ENCODE measurements at regions not wholly inside any gene's neighbourhood (a gene's known extent, or its start where the extent isn't known, plus 50 kb on each side); places are given as distances from the start of the nearest gene placed in this dataset.

DNA sequence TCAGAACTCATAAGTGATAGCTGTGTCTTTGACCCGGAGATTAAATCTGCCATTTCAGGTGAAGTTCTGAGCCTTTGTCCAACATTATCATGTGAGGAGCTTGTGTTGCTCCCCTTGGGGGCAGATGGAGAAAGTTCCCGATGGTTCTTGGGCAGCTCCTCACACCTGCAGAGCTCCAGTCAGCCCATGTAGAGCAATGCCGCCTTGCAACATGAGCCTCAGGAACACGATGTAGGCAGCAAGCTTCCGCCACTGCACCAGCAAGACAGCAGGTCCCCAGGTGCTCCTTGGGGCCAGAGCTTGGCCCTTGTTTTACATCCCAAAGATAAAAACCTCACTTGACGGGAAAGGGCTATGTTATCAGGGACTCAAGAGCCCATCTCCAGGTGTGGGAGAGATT, 292.7 kb downstream of the IRX1 start:
- peaks cover 0 to 4% of the 10 kb centered on the region in 2 donors for H3K4me1 Mint-ChIP-seq (ENCODE audit: low read depth in 2 of 2)
- no peak for ATAC-seq (replicated peaks)
- H3K27ac Mint-ChIP-seq, result no peak overlapping the region
- H3K27me3 Mint-ChIP-seq, result no peaks in the 10 kb centered on the region
- peaks cover under 1 to 8% of the 10 kb centered on the region in 2 donors for H3K9me3 Mint-ChIP-seq
- H3K36me3 Mint-ChIP-seq (ENCODE audit: insufficient read depth), result no peaks in the 10 kb centered on the region
- no peak overlapping the region for H3K4me3 Mint-ChIP-seq
- DNase-seq, result no peak

DNA sequence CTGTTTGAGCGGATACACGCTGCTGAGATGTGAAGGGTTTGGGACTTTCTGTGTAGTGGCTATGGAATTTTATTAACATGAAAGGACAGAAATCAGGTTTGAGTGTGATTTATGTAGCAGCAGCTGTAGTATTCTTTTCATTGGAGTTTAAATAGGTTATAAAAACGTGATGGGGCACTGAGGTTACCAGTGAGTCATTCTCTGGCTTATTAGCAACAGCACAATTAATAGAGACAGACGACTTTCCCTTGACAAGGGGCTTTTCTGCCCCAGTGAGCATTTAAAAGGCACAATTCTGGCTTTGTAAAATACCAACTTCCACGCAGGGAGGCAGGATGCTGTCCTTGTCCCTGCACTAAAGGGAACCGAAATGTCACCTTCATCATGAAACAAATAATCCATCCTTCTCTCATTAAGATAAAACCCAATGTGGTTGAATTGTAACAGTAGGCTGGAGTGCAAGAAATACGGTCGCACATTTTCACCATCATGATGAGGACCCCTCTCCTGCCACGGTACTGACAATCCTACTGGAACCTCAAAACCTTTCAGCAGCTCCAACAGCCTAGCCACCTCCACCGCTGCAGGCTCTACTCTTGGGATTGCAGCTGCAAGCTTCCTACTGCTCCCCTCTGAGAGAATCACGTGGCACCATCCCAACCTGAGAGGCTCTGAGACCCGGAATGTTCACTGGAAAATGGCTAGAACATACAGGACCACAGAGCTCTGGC, 293.9 kb downstream of the IRX1 start:
- Mint-ChIP-seq H3K27ac (no peak overlapping the region), H3K4me1 (ENCODE audit: low read depth in 2 of 2) (peaks cover 0 to 4% of the 10 kb centered on the region in 2 donors), H3K4me3 (no peak overlapping the region), H3K27me3 (no peaks in the 10 kb centered on the region), H3K36me3 (ENCODE audit: insufficient read depth) (no peaks in the 10 kb centered on the region), H3K9me3 (peaks cover 4 to 14% of the 10 kb centered on the region in 2 donors)
- ATAC-seq (replicated peaks) (no peak), DNase-seq (no peak)

DNA sequence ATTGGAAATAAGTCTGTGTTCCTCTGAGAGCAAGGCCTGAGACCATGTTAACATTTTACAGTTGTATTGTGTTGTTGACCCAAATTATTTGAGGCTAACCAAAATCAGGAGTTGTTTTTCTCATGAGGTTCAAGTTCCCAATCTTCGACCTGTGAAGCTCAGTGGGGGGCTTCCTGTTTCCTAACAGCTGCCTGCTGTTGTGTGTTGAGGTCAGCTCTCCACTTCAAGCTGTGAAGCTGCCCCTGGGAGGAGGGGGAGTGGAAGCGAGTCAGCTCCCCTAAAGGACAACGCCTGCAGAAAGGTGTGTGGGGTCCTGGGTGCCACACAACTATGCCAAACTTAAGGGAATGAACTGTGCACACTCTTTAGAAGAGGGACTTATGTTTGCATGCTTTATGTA, 295.5 kb downstream of the IRX1 start:
- DNase-seq, result no peak
- Mint-ChIP-seq H3K36me3 (ENCODE audit: insufficient read depth) (no peaks in the 10 kb centered on the region), H3K27me3 (no peaks in the 10 kb centered on the region), H3K27ac (no peak overlapping the region), H3K4me1 (ENCODE audit: low read depth in 2 of 2) (peaks cover 0 to 4% of the 10 kb centered on the region in 2 donors), H3K9me3 (peaks cover 6 to 14% of the 10 kb centered on the region in 2 donors), H3K4me3 (no peak overlapping the region)
- ATAC-seq (replicated peaks), result no peak

DNA sequence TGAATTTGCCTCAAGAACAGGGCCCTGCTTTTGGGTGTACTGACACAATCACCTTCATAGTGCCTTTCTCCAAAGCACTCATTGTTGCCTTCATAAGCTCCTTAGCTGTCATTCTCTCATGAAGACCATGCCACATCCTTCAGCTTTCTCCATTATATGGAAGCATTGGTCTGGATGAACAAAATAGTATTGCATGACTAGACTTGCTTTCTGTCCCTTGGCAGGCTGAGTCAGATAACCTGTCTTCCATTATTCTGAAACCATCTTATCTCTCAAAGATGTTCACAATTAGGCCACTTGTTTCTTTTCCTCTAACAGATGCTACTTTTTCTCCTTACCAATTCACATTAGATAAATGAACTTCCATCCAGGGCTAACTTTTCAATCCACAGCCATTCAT, 297.9 kb downstream of the IRX1 start:
- no peaks in the 10 kb centered on the region for H3K27me3 Mint-ChIP-seq
- H3K27ac Mint-ChIP-seq, result no peak overlapping the region
- no peaks in the 10 kb centered on the region for H3K36me3 Mint-ChIP-seq (ENCODE audit: insufficient read depth)
- DNase-seq (no peak), ATAC-seq (replicated peaks) (no peak)
- peaks cover 6 to 14% of the 10 kb centered on the region in 2 donors for H3K9me3 Mint-ChIP-seq
- H3K4me1 Mint-ChIP-seq (ENCODE audit: low read depth in 2 of 2), result peaks cover 0 to 1% of the 10 kb centered on the region in 2 donors
- no peak overlapping the region for H3K4me3 Mint-ChIP-seq

DNA sequence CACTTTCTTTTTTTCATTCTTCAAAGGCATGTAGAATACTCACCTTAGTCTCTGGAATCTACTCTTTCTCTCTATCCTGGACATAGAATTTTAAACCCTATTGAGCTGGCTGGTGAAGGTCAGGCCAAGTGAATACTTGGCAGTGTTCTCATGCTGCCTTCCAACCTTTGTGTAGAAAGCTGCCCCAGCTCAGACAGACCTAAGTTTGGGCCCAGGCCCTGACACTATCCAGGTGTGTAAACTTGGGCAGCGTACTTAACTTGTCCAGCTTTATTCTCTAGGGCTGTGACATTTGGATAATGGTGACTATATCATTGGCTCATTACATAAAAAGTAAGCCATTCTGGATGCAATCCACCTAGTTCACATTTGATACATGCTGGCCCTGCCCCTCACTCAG, 298.3 kb downstream of the IRX1 start:
- Mint-ChIP-seq H3K9me3 (peaks cover 6 to 14% of the 10 kb centered on the region in 2 donors), H3K27me3 (no peaks in the 10 kb centered on the region), H3K36me3 (ENCODE audit: insufficient read depth) (no peaks in the 10 kb centered on the region), H3K4me3 (no peak overlapping the region), H3K27ac (no peak overlapping the region), H3K4me1 (ENCODE audit: low read depth in 2 of 2) (peaks cover 0 to 1% of the 10 kb centered on the region in 2 donors)
- DNase-seq, result no peak
- no peak for ATAC-seq (replicated peaks)

DNA sequence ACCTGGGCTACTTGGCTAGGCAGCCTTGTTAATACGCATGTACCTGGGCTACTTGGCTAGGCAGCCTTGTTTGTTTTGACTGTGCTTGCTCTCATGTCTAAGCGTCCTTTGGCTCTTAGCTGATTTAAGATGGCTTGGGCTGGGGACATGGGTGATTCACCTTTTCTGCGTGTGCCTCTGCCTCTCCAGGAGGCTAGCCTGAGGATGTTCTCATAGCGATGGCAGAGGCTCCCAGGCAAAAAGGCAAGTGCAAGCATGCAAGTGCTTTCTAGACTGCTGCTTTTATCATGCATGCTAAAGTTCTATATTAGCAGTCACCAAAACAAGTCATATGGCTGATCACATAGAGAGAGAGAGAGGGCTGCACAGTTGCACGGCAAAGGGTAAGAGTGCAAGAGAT, 300.5 kb downstream of the IRX1 start:
- DNase-seq (no peak), ATAC-seq (replicated peaks) (no peak)
- H3K9me3 Mint-ChIP-seq, result peaks cover 8 to 11% of the 10 kb centered on the region in 2 donors
- H3K27ac Mint-ChIP-seq, result no peak overlapping the region
- no peaks in the 10 kb centered on the region for H3K4me1 Mint-ChIP-seq (ENCODE audit: low read depth in 2 of 2)
- no peak overlapping the region for H3K4me3 Mint-ChIP-seq
- no peaks in the 10 kb centered on the region for H3K27me3 Mint-ChIP-seq
- H3K36me3 Mint-ChIP-seq (ENCODE audit: insufficient read depth), result no peaks in the 10 kb centered on the region

DNA sequence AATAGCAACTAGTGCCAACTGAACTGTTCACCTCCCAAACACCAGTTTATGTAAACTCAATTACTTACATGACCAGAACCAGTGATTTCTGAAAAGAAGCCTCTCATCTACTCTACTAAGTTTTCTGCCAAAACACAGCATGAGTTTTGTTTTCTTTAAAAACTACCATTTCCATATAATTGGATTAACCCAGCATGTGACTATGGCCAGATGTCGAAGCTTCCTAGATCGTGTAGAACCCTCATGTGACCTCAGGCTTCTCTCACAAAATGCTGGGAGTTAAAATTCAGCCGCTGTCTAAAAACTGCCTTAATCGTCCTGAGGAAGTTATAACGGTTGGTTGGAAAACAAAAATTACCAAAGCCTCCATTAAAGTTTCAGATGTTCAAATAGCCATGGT, 303.5 kb downstream of the IRX1 start:
- Mint-ChIP-seq H3K4me1 (ENCODE audit: low read depth in 2 of 2) (no peaks in the 10 kb centered on the region), H3K27me3 (no peaks in the 10 kb centered on the region), H3K9me3 (peaks cover 7 to 8% of the 10 kb centered on the region in 2 donors), H3K36me3 (ENCODE audit: insufficient read depth) (no peaks in the 10 kb centered on the region), H3K27ac (no peak overlapping the region), H3K4me3 (no peak overlapping the region)
- ATAC-seq (replicated peaks), result no peak
- no peak for DNase-seq

DNA sequence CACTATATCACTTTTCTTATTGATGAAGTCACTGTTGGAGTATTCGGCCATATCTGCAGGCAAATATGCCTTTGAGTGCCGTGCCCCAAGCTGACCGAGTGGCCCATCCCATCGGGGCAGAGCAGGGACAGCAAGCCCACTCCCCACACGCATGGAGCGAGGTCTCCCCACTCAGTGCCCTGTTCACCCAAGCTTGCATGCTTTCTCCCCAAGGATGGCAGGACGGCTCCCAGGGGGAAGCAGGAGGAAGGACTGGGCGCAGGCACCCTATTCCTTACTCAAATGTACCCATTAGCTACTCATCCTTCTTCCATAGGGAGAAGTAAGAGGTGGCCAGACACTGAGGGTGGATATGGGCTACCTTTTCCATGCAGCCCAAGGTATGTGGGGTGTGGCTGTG, 309.0 kb downstream of the IRX1 start:
- no peaks in the 10 kb centered on the region for H3K27me3 Mint-ChIP-seq
- H3K27ac Mint-ChIP-seq, result no peak overlapping the region
- DNase-seq (no peak), ATAC-seq (replicated peaks) (no peak)
- no peak overlapping the region for H3K4me3 Mint-ChIP-seq
- H3K4me1 Mint-ChIP-seq (ENCODE audit: low read depth in 2 of 2), result no peaks in the 10 kb centered on the region
- H3K36me3 Mint-ChIP-seq (ENCODE audit: insufficient read depth), result no peaks in the 10 kb centered on the region
- H3K9me3 Mint-ChIP-seq, result peaks cover 25 to 39% of the 10 kb centered on the region in 2 donors

DNA sequence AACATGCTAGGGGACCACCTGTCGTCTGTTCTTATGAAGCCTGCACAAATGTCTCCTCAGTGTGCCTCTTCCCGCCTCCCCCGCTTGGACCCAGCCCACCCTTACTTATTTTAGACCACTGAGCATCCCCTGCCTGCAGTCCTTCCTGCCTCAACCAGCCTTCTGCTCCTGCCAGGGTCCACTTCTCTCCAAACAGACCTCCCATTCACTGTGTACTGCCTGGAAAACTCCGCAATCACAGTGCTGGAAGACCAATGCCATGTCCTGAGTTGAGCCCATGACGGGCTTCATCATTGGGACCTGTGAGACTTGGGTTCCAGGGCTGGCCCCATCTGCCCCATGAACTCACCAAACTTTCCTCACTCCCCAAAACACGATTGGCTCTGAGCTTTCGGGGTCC, 309.4 kb downstream of the IRX1 start:
- H3K36me3 Mint-ChIP-seq (ENCODE audit: insufficient read depth), result no peaks in the 10 kb centered on the region
- no peak for DNase-seq
- H3K27ac Mint-ChIP-seq, result no peak overlapping the region

DNA sequence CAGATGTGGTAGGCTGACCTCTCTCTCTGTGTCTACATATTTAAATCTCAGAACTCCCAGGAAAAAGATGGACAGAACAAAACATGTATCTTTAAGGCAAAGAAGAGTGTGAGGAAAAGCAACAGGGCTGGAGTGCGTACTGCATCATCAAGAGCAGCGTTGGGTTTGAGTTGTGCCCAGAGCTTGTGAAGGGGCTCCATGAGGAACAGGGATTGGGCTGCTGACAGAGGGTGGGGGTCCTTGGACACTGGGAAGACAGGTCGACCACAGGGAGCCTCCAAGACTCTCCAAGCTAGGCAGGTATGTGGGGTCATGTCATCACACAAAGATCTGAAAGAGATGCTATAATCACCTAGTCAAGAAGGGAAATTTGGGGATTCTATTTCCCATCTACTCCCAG, 309.9 kb downstream of the IRX1 start:
- H3K27me3 Mint-ChIP-seq, result no peaks in the 10 kb centered on the region
- no peaks in the 10 kb centered on the region for H3K4me1 Mint-ChIP-seq (ENCODE audit: low read depth in 2 of 2)
- ATAC-seq (replicated peaks) (no peak), DNase-seq (no peak)
- H3K9me3 Mint-ChIP-seq, result peaks cover 25 to 43% of the 10 kb centered on the region in 2 donors
- no peak overlapping the region for H3K4me3 Mint-ChIP-seq
- no peak overlapping the region for H3K27ac Mint-ChIP-seq
- H3K36me3 Mint-ChIP-seq (ENCODE audit: insufficient read depth), result no peaks in the 10 kb centered on the region

More for the DNA sequence above, 309.4 kb downstream of the IRX1 start:
- Mint-ChIP-seq H3K27me3 (no peaks in the 10 kb centered on the region), H3K4me1 (ENCODE audit: low read depth in 2 of 2) (no peaks in the 10 kb centered on the region), H3K4me3 (no peak overlapping the region), H3K9me3 (peaks cover 25 to 43% of the 10 kb centered on the region in 2 donors)
- no peak for ATAC-seq (replicated peaks)

DNA sequence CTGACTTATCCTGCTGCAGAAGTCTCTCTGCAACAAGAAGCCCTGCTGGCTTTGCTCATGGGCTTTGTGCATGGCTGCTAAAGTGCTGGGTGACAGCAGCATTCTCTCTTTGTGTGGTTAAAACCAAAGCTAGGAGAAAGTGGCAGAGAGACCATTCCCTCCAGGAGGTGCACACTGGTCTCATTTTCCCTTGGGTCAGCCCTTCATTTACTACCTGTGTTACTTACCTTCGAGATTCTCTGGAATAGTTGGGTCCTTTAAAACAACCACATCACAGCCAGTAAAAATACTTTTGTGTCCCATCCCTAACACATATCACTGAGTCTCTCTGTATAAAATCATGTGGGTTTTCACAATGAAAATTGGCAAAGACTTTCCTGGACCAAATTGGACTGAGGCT, 315.5 kb downstream of the IRX1 start:
- Mint-ChIP-seq H3K9me3 (peaks cover 18 to 24% of the 10 kb centered on the region in 2 donors), H3K36me3 (ENCODE audit: insufficient read depth) (no peaks in the 10 kb centered on the region), H3K27ac (no peak overlapping the region), H3K4me1 (ENCODE audit: low read depth in 2 of 2) (no peaks in the 10 kb centered on the region), H3K27me3 (no peaks in the 10 kb centered on the region), H3K4me3 (no peak overlapping the region)
- ATAC-seq (replicated peaks) (no peak), DNase-seq (no peak)

DNA sequence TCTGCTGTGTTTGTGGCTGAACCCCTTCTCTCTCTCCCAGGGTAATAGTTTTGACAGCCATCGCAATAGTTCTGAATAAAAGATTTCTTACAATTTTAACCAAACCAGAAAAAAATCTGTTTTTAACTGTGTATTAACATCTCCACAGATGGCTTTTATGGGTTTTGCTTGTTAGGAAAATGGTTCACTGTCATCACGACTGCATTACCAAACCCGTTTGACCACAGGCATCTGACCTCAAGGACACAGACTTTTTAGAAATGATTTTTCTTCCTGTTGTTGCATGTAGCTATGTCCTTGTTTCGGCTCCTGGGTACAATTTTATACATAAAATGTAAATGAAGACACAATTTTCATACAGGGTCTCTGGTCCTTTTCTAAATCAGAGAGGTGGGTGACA, 316.1 kb downstream of the IRX1 start:
- H3K27ac Mint-ChIP-seq, result no peak overlapping the region
- no peak for DNase-seq
- H3K27me3 Mint-ChIP-seq, result no peaks in the 10 kb centered on the region
- ATAC-seq (replicated peaks), result no peak
- H3K36me3 Mint-ChIP-seq (ENCODE audit: insufficient read depth), result no peaks in the 10 kb centered on the region
- H3K9me3 Mint-ChIP-seq, result peaks cover 14 to 18% of the 10 kb centered on the region in 2 donors
- H3K4me1 Mint-ChIP-seq (ENCODE audit: low read depth in 2 of 2), result no peaks in the 10 kb centered on the region
- no peak overlapping the region for H3K4me3 Mint-ChIP-seq

DNA sequence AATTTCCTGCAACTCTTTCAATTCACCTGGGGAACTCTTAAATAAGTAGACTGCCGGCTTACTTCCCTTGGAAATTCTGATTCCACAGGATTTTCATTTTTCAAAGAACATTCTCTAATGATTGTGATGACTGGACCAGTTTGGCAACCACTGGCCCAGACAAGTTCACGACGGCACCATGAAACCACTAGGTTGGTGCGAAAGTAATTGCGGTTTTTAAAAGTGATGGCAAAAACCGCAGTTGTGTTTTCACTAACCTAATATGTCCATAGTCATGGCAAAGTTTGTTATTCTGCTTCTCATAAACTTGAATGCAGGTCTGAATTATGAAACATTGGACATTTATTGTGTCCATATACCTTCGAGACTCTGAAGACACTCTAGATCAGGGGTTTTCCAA, 317.2 kb downstream of the IRX1 start:
- Mint-ChIP-seq H3K27me3 (no peaks in the 10 kb centered on the region), H3K9me3 (peaks cover 16 to 18% of the 10 kb centered on the region in 2 donors), H3K27ac (no peak overlapping the region), H3K36me3 (ENCODE audit: insufficient read depth) (no peaks in the 10 kb centered on the region), H3K4me1 (ENCODE audit: low read depth in 2 of 2) (no peaks in the 10 kb centered on the region), H3K4me3 (no peak overlapping the region)
- DNase-seq (no peak), ATAC-seq (replicated peaks) (no peak)

DNA sequence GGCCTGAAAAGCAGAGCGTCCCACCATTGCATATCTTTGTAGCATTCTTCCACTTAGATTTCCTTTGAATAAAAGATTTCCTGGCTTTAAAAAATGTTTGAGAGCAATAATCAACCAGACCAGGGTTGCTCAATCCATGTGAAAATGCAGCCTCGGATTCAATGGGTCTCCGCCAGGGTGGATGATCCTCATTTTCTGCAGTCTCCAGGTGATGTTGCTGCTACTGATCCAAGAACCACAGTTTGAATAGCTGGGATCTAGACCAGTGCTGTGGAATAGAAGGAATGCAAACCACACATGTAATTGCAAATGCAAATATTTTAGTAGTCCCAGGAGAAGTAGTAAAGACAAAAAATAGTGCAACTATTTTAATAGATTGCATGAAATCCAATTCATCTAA, 317.6 kb downstream of the IRX1 start:
- H3K9me3 Mint-ChIP-seq, result peaks cover 15 to 17% of the 10 kb centered on the region in 2 donors

More for the DNA sequence above, 317.6 kb downstream of the IRX1 start:
- no peak overlapping the region for H3K27ac Mint-ChIP-seq
- ATAC-seq (replicated peaks) (no peak), DNase-seq (no peak)
- no peaks in the 10 kb centered on the region for H3K36me3 Mint-ChIP-seq (ENCODE audit: insufficient read depth)
- H3K4me3 Mint-ChIP-seq, result no peak overlapping the region
- no peaks in the 10 kb centered on the region for H3K4me1 Mint-ChIP-seq (ENCODE audit: low read depth in 2 of 2)
- no peaks in the 10 kb centered on the region for H3K27me3 Mint-ChIP-seq

All from effector memory CD8-positive, alpha-beta T cell (primary cell).